ENCODE measurements at regions not wholly inside any gene's neighbourhood (a gene's known extent, or its start where the extent isn't known, plus 50 kb on each side); places are given as distances from the start of the nearest gene placed in this dataset.

DNA sequence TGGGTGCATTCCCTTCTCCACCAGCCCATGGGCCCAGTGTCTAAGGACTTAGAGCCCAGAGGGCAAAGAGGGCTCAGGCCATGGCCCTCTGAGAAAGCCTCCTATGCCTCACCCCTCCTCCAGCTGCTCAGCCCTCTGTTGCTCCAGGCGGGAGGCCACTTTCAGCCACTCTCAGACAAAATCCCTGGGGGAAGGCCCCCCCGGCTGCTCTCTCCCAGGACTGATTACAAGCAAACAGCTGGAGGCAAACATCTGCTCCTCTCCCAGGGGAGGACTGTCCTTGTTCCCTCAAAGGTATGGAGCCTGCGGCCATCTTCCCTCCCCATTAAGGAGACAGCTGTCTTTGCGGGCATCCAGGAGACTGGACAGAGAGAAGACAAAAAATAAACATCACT is 54.9 kb upstream of the DLX4 start:
- TF ChIP-seq, protein P1, sequence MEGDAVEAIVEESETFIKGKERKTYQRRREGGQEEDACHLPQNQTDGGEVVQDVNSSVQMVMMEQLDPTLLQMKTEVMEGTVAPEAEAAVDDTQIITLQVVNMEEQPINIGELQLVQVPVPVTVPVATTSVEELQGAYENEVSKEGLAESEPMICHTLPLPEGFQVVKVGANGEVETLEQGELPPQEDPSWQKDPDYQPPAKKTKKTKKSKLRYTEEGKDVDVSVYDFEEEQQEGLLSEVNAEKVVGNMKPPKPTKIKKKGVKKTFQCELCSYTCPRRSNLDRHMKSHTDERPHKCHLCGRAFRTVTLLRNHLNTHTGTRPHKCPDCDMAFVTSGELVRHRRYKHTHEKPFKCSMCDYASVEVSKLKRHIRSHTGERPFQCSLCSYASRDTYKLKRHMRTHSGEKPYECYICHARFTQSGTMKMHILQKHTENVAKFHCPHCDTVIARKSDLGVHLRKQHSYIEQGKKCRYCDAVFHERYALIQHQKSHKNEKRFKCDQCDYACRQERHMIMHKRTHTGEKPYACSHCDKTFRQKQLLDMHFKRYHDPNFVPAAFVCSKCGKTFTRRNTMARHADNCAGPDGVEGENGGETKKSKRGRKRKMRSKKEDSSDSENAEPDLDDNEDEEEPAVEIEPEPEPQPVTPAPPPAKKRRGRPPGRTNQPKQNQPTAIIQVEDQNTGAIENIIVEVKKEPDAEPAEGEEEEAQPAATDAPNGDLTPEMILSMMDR (IDR thresholded peaks at IDR 0.05): no peak
- TF ChIP-seq POLR2A (IDR thresholded peaks at IDR 0.05): no peak

All from Peyer's patch (tissue), 4 donors.